Left cardiac atrium (tissue), 4 donors: ENCODE measurements at regions not wholly inside any gene's neighbourhood (a gene's known extent, or its start where the extent isn't known, plus 50 kb on each side); places are given as distances from the start of the nearest gene placed in this dataset.

ENCODE experiments used
- ATAC-seq, 2 donors: fragments of 200-7000 bp; cut with Tn5 transposase; one replicate each; pipeline ENCODE4 v1.9.1; 2020; ENCODE audit warnings: mild to moderate bottlenecking in 2 of 2, moderate library complexity in 2 of 2
- DNase-seq: peaks from one replicate; pipeline ENCODE4 v3.0.0-alpha.2; 2020
- intact Hi-C, 2 donors: fragments of 100-400 bp; cut with DNase I; formaldehyde crosslinking; loops; one replicate each; pipeline versions ENCODE4 v1.14.1 to v1.15.1; 2022 to 2023
- donor health status: DM: no; HTN: yes; CAD: no.
- donor health status: DM: no; HTN: yes; CAD: no; lungs with severe emphysema.
- donor health status: DM: yes; HTN: yes; CAD: no.
- donor health status: Dilated cardiomyopathy.

DNA sequence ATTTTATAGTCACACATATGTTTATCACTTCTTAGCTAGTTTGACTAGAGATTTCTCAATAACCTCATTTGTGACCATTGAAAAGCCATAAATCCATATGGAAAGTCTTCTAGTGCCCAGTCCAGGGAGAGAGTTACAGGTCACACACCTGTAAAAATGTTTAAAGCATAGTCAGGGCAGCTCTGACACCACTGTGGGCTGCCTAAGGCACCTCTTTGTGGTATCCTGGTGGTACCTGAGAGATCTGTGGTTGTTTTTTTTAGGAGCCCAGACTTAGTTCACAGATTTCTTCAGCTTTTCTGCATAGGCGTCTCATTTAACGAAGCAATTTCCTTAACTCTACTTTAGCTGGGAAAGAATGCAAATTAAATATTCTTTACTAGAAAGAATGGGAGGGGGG, 186.6 kb downstream of the CENPW start:
- intact Hi-C loops = no loop called here
- no peak for DNase-seq
- ATAC-seq = no peak

DNA sequence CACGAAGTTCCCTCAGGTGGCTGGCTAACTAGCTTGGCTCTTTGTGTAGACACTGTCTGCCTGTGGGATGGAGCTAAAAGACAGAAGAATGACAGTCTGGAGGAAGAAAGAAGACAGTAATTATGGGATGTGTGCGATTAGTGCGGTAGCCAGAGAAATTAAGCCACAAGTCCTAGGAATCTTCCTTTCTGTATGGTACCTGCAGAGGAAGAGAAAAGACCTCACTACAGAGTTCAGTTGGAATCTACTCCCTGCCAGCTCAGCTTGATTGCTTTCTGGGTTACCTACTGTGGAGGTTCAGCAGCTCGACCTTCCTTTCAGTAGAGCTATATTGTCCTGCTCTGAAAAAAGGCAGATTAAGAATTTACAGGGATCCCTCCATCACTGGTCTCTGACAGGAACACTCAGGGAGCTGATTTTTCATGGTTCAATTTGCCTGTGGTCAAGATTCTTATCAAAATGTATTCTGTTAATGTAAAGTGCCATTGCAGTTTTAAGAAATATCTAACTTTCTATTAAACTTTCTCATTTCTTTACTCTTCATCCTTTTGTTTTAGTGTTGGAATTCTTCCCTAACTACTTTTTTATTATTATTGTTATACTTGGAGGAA, 187.2 kb downstream of the CENPW start:
- no peak for ATAC-seq
- DNase-seq = no peak
- intact Hi-C loops = no loop called here

DNA sequence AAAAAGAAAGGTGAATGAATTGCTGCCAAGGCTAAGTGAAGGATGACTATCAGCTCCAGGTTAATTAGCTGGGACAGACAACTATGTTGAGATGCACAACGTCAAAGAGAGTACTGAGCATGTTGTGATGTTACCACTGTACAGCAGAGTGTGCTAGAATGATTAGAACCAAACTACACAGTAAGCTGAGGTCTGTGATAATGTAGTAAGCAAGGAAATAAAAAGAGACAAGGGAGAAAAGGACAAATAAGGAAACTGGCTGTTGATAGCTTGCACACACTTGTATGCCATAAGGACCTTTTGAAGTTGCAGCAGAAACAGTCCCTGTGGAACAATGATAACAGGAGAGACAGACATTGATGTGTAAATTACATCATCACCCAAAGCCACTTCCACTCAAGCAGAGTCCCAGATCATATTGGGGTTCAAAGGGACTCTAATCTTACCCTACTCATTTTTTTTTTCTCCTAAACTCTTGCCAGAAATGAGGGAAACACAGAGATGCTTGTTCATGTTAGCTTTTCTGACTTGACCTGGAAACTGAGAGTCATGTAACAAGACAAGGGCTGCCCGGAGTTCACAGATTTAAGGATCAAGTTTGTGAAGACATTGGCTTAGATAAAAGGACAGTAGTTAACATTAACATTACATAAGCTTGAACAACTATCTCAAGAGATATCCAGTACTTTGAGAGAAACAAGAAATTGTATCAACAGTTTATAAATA, 189.9 kb downstream of the CENPW start:
- intact Hi-C loops = no loop called here
- ATAC-seq (no peak), DNase-seq (no peak)

DNA sequence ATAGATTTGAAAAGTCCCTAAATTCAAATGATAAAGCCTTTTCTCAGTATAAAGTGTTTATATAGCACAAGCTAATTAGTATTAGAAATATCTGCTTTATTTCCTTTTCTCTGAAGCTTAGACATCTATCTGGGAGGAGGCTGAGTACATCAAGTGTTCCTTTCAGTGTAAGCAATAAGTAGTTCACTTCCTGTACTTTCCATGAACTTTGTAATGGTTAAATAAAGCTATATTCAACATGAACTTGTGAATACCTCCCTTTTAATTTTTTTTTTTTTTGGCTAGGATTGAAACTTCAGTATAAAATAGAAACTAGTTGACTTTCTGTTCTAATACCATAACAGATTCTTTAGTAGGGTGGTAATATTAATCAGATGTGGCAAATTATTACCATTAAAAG, 190.9 kb downstream of the CENPW start:
- no peak for DNase-seq
- no peak for ATAC-seq
- intact Hi-C loops = no loop called here

DNA sequence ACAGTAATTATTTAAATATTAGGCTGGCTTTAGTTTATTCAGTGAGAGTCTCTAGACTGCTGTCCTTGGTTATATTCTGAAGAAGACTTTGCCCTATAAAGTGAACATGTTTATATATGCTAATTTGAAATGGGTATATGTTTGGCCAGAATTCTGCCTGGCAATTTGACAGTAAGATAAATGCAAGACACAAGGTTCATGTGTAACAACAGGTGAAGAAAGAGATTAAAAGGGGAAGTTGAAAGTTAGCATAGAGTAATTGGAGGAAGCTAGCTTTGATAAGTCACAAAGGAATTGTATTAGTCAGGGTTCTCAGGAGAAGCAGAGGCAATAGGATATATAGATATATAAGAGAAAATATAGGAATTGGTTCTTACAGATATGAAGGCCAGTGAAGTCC, 191.4 kb downstream of the CENPW start:
- DNase-seq (no peak), ATAC-seq (no peak)
- intact Hi-C loops = no loop called here

DNA sequence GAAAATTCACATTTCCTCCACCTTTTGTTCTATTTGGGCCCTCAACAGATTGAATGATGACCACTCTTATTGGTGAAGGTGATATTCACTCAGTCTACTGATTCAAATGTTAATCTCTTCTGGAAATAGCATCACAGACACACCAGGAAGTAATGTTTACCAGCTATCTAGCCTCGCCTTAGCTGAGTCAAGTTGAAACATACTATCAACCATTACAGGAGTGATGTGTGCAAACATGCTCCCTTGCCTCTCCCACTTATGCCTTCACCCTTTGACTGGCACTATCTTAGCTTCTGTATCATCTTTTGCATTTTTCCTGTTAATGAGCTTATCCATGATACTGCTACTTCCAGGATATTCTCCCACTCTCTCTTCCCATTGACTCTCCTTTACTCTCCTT, 191.9 kb downstream of the CENPW start:
- ATAC-seq = peak in 1 of 2 donors; percentile 46
- intact Hi-C loops = no loop called here
- DNase-seq = no peak

DNA sequence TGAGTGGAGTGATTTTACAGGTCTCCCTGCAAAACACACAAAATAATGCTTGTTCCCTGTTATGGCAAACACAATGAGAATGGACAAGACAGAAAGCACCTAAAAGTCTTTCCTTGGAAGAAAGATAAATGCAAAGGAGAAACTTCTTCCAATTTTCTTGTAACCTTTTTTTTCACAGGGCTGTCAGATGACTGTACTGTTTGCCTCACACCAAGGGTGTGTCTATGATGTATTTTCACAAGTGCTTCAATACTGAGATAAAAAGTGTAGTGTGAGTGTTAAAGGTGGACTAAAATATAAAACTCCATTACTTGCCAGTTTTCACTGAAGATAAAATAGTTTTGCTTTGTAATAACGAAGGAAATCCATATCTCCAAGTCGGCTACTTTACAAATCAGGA, 194.5 kb downstream of the CENPW start:
- intact Hi-C loops = no loop called here

DNA sequence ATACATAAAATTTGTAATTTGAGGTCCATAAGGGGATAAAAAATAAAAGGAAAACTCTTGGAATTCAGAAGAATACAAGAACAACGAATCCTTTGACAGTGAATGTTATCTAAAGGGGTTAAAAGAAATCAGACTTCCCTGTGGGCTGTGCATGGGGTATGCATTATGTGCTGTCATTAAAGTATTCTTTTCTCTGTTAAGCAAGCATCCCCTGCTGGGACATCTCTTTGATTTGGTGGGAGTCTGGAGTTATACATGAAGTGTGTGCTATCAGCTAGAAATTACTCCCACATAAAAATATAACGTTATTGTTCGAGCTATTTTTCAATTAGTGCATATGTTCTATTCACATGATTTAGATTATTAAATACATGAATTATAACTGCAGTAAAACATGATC, 195.2 kb downstream of the CENPW start:
- DNase-seq (no peak), ATAC-seq (no peak)
- intact Hi-C loops = no loop called here

More for the DNA sequence above, 194.5 kb downstream of the CENPW start:
- ATAC-seq (peak in 1 of 2 donors; percentile 62), DNase-seq (no peak)

DNA sequence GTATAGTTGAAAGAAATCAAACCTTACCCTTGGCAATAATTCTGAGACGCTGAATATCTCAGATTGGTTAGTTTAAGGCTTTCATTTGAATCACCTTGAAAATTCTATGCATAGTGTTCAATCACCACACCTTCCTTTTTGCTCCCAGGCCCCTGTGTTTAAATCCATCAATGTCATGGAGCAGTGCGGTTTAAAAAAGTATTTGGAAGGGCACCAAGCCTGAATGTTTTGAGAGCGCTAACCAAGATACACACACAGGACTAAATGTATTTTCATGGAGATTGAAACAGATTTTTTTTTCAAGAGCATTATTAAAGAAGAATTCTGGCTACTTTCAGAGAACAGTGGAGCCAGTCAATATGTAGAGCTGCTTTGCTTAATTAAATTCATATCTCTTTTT, 195.7 kb downstream of the CENPW start:
- no peak for DNase-seq
- ATAC-seq = no peak
- intact Hi-C loops = no loop called here

DNA sequence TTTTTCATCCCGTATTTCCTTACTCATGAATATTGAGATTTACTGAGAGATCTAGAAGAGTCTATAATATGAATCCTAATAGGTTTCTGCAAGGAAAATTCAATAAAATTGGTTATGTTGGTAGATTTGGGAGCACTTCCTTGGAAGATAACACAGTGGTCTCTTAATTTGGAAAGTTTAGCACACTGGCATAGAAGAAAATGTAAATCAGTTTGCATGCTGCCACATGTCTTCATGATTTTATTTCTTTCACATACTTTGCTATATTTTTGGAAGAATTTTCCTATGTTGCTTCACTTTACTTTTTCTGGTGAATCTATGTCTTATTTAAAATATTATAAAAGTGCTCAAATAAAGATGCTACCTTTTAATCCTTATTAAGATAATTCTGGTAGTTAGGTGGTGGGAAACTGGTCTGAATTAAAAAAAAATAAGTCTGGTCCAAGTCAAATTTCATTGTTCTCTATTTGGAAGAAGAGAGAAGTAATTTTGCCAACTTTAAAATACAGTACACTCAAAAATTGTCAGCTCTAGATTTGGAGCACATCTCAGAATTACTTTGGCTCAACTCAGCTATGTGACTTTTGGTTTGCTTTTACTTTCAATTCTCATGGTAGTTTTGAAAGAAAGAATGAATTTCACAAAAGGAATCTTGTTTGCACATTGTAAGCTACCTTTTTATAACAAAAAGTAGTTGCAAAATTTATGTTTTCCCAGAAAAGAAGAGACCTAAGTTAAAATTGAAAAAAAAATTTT, 197.3 kb downstream of the CENPW start:
- ATAC-seq (no peak), DNase-seq (no peak)
- intact Hi-C loops = no loop called here

DNA sequence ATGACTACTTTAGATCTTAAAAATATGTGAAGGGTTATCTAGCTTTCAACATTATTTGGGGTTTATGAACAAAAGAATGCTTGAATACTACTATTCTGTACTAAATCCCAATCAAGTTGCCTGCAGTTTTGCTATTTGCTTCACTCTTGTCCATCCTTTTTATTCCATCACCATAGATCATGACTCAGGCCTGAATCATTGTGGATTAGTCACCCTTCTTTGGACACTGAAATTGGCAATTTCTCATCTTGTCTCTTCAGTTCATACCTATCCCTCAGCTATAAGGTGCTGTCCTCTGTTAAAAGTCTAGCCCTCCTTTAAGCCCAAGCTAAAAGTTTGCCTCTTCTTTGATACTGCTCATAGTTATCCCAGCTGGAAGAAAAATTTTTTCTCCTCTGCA, 199.1 kb downstream of the CENPW start:
- ATAC-seq (peak in 1 of 2 donors; percentile 82), DNase-seq (no peak)
- intact Hi-C loops = no loop called here

DNA sequence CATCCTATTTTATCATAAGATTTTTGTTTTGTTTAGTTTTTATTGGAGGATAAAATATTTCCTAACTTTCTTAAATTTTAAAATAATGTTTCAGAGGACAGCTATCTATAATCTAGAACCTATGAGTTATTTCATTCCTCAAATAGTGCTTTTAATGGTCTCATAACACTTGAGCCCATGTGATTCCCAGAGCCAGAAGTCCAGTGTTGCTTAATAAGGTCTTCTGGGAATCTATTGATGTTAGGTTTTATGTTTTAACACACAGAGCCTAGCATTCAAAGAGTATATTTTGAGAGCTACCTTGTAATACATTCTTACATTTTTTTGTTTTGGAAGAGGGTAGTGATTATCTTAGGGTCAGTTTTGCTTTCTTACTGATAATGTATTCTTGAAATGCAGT, 200.2 kb downstream of the CENPW start:
- DNase-seq = no peak
- ATAC-seq = no peak
- intact Hi-C loops = no loop called here

DNA sequence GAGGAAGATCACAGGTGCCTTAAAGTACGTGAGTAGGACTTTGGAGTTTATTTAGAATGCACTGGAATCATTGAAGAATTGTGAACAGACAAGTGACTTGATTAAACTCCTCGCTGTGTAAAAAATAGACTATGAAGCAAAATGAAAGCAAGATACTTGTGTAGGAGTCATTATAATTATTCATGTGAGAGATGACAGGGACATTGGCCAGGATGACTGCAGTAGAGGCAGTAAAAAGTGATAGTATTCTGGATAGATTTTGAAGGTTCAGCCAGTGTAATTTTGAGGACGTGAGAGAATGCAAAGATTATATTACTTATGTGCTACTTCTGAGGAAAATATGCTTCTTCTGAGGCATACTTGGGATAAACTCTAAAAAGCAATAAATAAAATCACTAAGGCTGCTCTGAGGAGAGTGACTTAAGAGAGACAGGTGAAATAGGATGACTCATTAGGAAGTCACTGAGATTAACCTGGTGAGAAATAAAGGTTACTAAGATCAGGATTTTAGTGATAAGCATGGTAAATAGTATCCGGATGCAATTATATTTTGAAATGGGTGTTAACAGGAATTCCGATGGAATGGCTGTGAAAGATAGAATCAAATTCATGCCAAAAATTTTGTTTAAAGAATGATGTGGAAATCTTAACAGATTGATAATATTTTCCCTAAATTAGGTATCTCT, 202.0 kb downstream of the CENPW start:
- intact Hi-C loops = no loop called here
- DNase-seq = no peak
- no peak for ATAC-seq

DNA sequence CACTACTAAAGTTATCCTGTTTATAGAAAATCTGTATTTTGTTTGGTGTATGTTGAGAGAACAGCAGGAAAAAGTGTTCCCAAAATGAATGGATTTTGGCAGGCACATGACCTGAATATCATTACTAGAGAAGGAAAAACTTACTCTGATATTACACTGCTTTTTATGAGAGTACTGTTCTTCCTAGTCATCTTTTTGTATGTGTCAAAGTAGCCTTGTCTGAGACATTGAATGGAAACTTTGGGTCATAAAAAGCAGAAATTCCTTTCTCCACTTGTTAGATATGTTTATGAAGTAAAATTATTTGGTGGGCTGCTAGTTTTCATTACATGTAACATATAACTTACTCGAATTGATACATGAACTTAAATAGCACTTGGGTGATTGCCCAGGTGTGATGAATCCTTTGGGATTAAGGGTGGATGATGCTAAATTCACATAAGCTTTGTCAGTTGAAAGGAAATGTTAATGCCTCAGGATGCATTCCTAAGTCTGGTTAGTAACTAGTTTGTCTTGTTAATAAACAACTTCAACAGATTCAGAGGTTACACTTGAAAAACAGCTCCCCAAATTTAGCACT, 206.7 kb downstream of the CENPW start:
- no peak for DNase-seq
- intact Hi-C loops = no loop called here
- no peak for ATAC-seq

DNA sequence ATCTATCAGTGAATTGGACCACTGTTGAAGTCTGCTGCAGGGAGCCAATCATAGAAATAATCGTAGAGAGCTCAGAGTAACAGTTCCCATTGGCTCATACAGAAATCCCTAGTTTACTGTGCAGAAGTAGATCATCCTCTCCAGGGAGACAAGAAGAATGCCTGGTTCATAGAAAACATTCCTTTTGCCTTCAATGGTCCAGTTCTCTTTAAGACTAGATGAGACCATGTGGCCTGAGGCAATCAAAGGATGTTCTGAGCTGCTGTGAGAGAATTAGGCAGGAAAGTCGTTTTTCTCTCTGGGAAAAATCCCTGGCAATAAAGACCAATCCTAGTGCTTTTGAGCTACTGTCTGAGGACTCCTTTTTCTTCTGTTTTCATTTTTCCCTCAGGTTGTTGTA, 208.4 kb downstream of the CENPW start:
- ATAC-seq = no peak
- intact Hi-C loops = no loop called here

DNA sequence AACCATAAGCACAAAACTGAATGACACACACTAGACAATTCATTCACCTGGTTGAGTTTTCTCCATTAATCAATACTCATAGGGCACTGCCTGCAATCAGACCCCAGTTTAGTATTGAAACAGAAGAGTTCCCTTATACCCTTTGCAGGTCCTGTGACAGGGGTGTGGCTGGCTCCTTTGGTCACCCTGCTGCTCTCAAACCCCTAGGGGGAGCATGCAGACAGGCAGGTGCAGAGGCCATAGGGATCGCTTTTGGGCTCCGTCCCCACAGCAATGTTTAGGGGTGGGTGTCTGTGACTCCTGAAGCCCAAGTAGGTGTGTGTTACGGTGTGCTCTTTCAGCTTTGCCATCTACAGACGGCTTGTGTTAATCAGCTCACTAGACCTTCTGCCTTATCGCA, 210.4 kb downstream of the CENPW start:
- no peak for ATAC-seq
- intact Hi-C loops = no loop called here
- no peak for DNase-seq

More for the DNA sequence above, 208.4 kb downstream of the CENPW start:
- DNase-seq = no peak

DNA sequence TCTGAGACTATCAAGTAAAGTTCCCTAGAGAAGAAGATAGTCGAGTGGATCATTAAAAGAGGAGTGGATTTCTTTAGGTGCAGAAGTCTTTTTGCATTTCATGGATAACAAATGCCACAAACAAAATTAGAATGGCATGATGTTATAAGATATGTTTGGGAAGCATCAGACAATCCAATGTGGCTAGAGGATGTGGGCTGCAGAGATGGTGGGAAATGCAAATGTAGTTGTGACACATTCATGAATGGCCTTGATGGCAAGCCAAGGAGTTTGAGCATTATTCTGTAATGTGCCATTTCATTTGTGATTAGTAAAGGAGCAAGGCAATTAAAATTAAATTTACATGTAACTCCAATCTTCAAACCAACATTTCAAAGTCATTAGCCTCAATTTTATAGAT, 211.9 kb downstream of the CENPW start:
- intact Hi-C loops = no loop called here
- ATAC-seq (no peak), DNase-seq (no peak)

DNA sequence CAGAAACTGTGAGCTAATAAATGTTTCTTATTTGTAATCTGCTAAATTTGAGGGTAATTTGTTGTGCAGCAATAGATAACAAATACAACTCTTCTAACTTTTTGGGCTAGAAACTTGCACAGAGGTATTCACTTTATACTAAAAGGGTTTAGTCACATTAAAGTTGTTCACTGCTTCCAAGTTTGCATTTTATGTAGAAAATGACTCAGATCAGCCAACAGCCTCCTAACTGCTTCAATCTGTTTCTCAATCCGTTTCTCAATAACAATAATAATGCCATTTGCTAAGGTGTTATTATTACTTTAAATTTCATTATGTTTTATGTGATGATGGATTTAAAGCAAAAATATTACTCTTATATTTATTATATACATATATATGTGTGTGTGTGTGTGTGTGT, 213.9 kb downstream of the CENPW start:
- no peak for ATAC-seq
- intact Hi-C loops = no loop called here

DNA sequence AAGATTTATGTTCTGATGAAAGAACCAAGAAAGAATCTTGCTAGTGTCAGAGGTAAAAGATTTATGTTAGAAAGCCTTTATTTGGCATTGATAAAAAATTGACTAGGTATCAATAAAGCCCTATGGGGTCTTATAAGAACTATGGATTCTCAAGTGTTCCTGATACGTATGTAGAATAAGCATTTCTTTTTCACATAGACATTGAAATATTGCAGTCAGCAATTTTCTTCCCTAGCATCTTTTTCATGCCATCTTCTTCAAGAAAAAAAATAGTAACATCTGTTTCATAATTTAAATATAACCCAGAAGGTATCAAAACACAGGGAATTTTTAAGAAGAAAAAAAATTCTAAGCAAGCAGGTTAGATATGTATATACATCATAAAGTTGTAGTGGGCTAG, 230.6 kb downstream of the CENPW start:
- intact Hi-C loops = no loop called here
- DNase-seq (no peak), ATAC-seq (no peak)

More for the DNA sequence above, 213.9 kb downstream of the CENPW start:
- DNase-seq = no peak

DNA sequence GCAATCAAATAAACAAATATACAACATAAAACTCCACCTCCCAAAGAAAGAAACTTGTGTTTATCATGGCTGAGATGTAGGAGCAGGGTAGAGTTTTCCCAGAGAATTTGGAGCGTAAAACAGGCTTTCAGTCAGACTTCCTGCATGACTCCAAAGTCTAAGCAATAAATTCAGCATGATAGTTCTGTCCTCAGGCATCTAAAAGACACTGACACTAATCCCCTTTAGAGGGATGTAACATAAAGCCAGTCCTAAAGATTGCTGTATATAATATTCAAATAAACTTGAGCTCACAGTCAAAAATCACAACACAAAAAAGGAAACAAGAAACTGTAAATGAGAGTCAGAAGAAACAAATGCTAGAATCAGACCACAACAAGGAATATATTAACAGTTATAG, 234.4 kb downstream of the CENPW start:
- ATAC-seq (no peak), DNase-seq (no peak)
- intact Hi-C loops = no loop called here
